GM12864 (cell line): ENCODE measurements at regions not wholly inside any gene's neighbourhood (a gene's known extent, or its start where the extent isn't known, plus 50 kb on each side); places are given as distances from the start of the nearest gene placed in this dataset.

ENCODE experiments used
- DNase-seq: peaks from one replicate; pipeline ENCODE4 v3.0.0-alpha.2; 2011; ENCODE audit warnings: low read depth
- H3K4me3 ChIP-seq: 2 replicates; pipeline ENCODE4 v1.5.1; 2011; ENCODE audit warnings: mild to moderate bottlenecking, low read depth, low read length, control low read depth
- TF ChIP-seq, protein P1 (sequence below): IDR thresholded peaks from 2 replicates; pipeline ENCODE4 v1.5.1; 2011; ENCODE audit warnings: low read depth, mild to moderate bottlenecking, moderate library complexity, low read length, control low read depth, inconsistent platforms; ENCODE audit errors: missing control alignments

DNA sequence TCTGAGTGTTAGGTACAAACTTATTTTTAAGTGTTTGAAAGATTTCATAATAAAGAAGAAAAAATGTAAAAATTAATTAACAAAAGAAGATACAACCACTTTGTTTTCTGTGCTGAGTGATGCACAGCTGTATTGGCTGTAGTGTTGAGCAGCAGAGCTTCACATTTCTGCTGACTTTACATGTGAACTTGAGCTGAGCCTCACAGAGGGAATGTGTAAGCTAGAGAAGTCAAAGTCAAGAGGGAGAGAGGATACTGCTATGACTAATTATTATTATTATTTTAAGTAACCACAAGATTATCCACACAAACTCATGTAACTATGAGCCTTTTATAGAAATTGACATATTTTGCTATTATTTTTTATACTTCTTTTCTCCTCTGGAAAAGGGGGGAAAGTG lies 159.1 kb upstream of the ZSWIM2 start:
- no peak overlapping the region for H3K4me3 ChIP-seq
- TF ChIP-seq, protein P1, sequence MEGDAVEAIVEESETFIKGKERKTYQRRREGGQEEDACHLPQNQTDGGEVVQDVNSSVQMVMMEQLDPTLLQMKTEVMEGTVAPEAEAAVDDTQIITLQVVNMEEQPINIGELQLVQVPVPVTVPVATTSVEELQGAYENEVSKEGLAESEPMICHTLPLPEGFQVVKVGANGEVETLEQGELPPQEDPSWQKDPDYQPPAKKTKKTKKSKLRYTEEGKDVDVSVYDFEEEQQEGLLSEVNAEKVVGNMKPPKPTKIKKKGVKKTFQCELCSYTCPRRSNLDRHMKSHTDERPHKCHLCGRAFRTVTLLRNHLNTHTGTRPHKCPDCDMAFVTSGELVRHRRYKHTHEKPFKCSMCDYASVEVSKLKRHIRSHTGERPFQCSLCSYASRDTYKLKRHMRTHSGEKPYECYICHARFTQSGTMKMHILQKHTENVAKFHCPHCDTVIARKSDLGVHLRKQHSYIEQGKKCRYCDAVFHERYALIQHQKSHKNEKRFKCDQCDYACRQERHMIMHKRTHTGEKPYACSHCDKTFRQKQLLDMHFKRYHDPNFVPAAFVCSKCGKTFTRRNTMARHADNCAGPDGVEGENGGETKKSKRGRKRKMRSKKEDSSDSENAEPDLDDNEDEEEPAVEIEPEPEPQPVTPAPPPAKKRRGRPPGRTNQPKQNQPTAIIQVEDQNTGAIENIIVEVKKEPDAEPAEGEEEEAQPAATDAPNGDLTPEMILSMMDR = no peak
- no peak for DNase-seq

DNA sequence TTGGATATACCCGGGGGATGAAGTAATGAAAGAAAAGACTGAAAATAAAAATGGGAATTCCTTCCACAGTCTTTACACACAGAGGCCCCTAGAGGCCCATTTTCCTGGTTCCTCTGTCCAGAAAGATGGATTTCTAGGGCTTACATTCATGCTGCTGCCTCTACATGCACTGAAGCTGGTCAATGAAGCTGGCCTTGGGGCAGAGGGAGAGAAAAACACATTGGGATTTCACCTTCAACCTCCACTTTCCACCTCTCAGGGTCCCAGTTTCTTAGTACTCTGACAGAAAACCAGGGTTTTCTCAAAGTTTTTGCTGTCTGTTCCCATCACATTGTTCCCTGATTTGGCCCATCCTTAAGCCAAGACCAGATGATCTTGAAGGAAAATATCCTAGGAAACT lies 154.6 kb upstream of the ZSWIM2 start:
- TF ChIP-seq, protein P1 = no peak
- H3K4me3 ChIP-seq = no peak overlapping the region
- DNase-seq = no peak

DNA sequence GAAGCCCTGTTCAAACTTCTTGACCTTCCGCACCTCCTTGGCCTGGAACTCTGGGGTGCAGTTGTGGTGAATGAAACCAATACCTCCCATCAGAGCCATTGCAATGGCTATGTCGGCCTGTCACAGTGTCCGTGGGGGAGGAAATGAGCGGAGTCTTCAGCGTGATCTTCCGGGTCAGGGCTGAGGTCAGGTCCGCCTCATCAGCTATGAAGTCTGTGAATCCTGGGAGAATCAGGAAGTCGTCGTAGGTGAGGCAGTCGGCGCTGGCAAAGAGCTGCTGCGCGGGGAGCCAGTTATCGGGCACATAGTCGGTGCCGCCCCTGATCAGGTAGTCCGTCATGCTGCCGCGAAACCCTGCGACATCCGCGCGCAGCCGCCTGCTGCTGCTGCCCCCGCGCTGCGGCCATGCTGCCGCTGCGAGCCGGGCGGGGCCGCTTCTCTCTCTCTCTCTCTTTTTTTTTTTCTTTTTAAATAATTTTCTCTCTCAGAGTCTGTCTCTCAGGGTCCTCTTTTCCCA lies 154.1 kb upstream of the ZSWIM2 start:
- TF ChIP-seq, protein P1 = no peak
- no peak for DNase-seq
- H3K4me3 ChIP-seq = no peak overlapping the region

- DNase-seq = no peak
- no peak overlapping the region for H3K4me3 ChIP-seq
- TF ChIP-seq, protein P1 = no peak
Measured at GRCh38 chr2:187002242-187002641, 153.3 kb upstream of the ZSWIM2 start.

- H3K4me3 ChIP-seq = no peak overlapping the region
- no peak for DNase-seq
- TF ChIP-seq, protein P1 = no peak
Measured at GRCh38 chr2:187001248-187001647, 152.3 kb upstream of the ZSWIM2 start.

DNA sequence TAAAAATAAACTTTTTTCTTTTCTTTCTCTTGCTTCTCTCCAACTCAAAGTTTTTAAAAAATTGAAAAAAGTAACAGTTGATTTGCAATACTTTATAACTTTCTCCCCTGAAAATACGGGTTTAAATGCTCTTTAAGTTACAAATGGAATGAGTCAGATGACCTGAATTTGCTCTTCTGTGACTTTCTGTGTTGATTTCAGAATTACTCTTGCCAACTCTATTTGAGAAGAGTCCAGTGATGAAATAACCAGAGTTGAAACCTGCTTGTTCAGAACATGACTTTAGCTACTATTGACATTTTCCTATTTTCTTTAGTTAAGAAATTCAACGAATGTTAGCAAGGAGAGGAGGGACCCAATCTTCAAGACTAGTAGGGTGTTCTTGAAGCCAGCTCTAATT lies 146.1 kb upstream of the ZSWIM2 start:
- DNase-seq = no peak

GRCh38 chr2:186992597-186992996 lies 143.6 kb upstream of the ZSWIM2 start:
- no peak overlapping the region for H3K4me3 ChIP-seq
- no peak for DNase-seq
- TF ChIP-seq, protein P1 = no peak

More for the DNA sequence above, 146.1 kb upstream of the ZSWIM2 start:
- no peak overlapping the region for H3K4me3 ChIP-seq
- TF ChIP-seq, protein P1 = no peak
